ENCODE measurements at regions not wholly inside any gene's neighbourhood (a gene's known extent, or its start where the extent isn't known, plus 50 kb on each side); places are given as distances from the start of the nearest gene placed in this dataset.

- intact Hi-C loops (cut with DNase I), result no loop called here
- ATAC-seq (no peak), DNase-seq (no peak)
- Histone ChIP-seq H3K9me3 (no peaks in the 10 kb centered on the region), H3K4me3 (no peak overlapping the region), H3K4me1 (peaks cover 0 to 11% (median 0%) of the 10 kb centered on the region in 9 donors), H3K36me3 (no peaks in the 10 kb centered on the region), H3K27me3 (no peaks in the 10 kb centered on the region), H3K27ac (no peak overlapping the region)
- 96 to 97% methylated on average over 1 of the region's 1 CpG for WGBS, 2 donors
- TF ChIP-seq, protein P1, sequence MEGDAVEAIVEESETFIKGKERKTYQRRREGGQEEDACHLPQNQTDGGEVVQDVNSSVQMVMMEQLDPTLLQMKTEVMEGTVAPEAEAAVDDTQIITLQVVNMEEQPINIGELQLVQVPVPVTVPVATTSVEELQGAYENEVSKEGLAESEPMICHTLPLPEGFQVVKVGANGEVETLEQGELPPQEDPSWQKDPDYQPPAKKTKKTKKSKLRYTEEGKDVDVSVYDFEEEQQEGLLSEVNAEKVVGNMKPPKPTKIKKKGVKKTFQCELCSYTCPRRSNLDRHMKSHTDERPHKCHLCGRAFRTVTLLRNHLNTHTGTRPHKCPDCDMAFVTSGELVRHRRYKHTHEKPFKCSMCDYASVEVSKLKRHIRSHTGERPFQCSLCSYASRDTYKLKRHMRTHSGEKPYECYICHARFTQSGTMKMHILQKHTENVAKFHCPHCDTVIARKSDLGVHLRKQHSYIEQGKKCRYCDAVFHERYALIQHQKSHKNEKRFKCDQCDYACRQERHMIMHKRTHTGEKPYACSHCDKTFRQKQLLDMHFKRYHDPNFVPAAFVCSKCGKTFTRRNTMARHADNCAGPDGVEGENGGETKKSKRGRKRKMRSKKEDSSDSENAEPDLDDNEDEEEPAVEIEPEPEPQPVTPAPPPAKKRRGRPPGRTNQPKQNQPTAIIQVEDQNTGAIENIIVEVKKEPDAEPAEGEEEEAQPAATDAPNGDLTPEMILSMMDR (IDR thresholded peaks at IDR 0.05), result no peak
These were observed 118.0 kb upstream of the EEA1 start for GRCh38 chr12:93047118-93047517.

DNA sequence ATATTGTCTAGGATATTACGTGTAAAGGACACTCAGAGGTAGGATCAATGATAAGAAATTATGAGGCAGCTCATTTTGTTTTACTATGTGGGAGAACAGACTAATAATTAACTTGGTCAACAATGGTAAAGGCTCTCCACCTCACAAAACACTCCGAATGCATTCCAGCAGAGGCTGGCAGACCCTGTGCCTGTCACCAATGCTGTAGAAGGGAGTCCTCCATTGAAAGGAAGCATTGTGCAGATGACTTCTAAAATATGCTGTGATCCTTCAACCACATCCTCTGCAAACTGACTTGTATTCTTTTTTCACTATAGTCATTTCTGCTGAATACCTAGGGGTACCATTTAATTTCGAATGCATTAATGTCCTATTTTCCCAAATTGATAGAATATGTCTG, 119.6 kb upstream of the EEA1 start:
- DNase-seq (no peak), ATAC-seq (no peak)
- H3K27ac ChIP-seq, result no peak overlapping the region
- 92 to 99% methylated on average over 3 of the region's 3 CpGs for WGBS, 2 donors
- H3K27me3 ChIP-seq, result no peaks in the 10 kb centered on the region
- H3K9me3 ChIP-seq, result no peaks in the 10 kb centered on the region
- TF ChIP-seq, protein P1 (IDR thresholded peaks at IDR 0.05), result no peak
- peaks cover 0 to 11% (median 0%) of the 10 kb centered on the region in 9 donors for H3K4me1 ChIP-seq
- no peaks in the 10 kb centered on the region for H3K36me3 ChIP-seq
- no peak overlapping the region for H3K4me3 ChIP-seq
- intact Hi-C loops (cut with DNase I), result no loop called here

GRCh38 chr12:93050026-93050747, 121.1 kb upstream of the EEA1 start:
- 29 to 31% methylated on average over 3 of the region's 3 CpGs for WGBS, 2 donors
- ATAC-seq, result peak in 7 of 8 donors; percentile 38 to 92 (median 77)
- intact Hi-C loops (cut with DNase I), result no loop called here

GRCh38 chr12:93050748-93051081, 121.6 kb upstream of the EEA1 start:
- no peak for DNase-seq
- intact Hi-C loops (cut with DNase I), result no loop called here
- no peak overlapping the region for H3K4me3 ChIP-seq

More at GRCh38 chr12:93050026-93050747, 121.1 kb upstream of the EEA1 start:
- Histone ChIP-seq H3K27ac (peak overlapping the region in 3 of 10 donors; percentile 33 to 43 (median 34)), H3K4me3 (no peak overlapping the region), H3K4me1 (peaks cover 0 to 11% (median 0%) of the 10 kb centered on the region in 9 donors), H3K9me3 (no peaks in the 10 kb centered on the region), H3K27me3 (no peaks in the 10 kb centered on the region), H3K36me3 (no peaks in the 10 kb centered on the region)
- TF ChIP-seq, protein P1 (IDR thresholded peaks at IDR 0.05), result no peak
- peak in 1 of 2 donors; percentile 23 for DNase-seq

More at GRCh38 chr12:93050748-93051081, 121.6 kb upstream of the EEA1 start:
- Histone ChIP-seq H3K27ac (peak overlapping the region in 2 of 10 donors; percentile 33 to 43), H3K27me3 (no peaks in the 10 kb centered on the region), H3K9me3 (no peaks in the 10 kb centered on the region), H3K4me1 (peaks cover 0 to 11% (median 0%) of the 10 kb centered on the region in 9 donors), H3K36me3 (no peaks in the 10 kb centered on the region)
- TF ChIP-seq, protein P1 (IDR thresholded peaks at IDR 0.05), result no peak
- WGBS, 2 donors, result 93% methylated on average over 2 of the region's 2 CpGs
- ATAC-seq, result no peak

All from heart right ventricle (tissue), 16 donors.